H1 (cell line): ENCODE measurements at regions not wholly inside any gene's neighbourhood (a gene's known extent, or its start where the extent isn't known, plus 50 kb on each side); places are given as distances from the start of the nearest gene placed in this dataset.

Experiments
- BACH1 ChIP-seq: IDR thresholded peaks from 2 replicates; pipeline ENCODE4 v1.6.1; 2012; ENCODE audit warnings: low read length, improper control_type of control experiment
- CHD2 ChIP-seq: IDR thresholded peaks from 2 replicates; pipeline ENCODE4 v1.6.1; 2012; ENCODE audit warnings: low read length, improper control_type of control experiment
- HDAC2 ChIP-seq, 2 experiments: fragments of 300-600 bp in 1 of 2; sonication (generic) in 1 of 2; IDR thresholded peaks; 2 replicates each; pipeline ENCODE4 v1.6.1; 2011 to 2012; ENCODE audit warnings: low read depth in 2 of 2, low read length in 2 of 2, mild to moderate bottlenecking in 2 of 2, moderate library complexity in 2 of 2, borderline replicate concordance in 1 of 2, inconsistent platforms in 1 of 2
- JUN ChIP-seq: IDR thresholded peaks from 2 replicates; pipeline ENCODE4 v1.6.1; 2011; ENCODE audit warnings: low read depth, mild to moderate bottlenecking, improper control_type of control experiment, low read length
- JUND ChIP-seq: IDR thresholded peaks from 2 replicates; pipeline ENCODE4 v1.6.1; 2011; ENCODE audit warnings: mild to moderate bottlenecking, improper control_type of control experiment, low read length
- KDM5A ChIP-seq: fragments of 200-600 bp; IDR thresholded peaks from 2 replicates; pipeline ENCODE4 v1.7.1; 2012; ENCODE audit warnings: mild to moderate bottlenecking, low read length, inconsistent platforms, mixed read lengths
- MAFK ChIP-seq: IDR thresholded peaks from 2 replicates; pipeline ENCODE4 v1.6.1; 2012; ENCODE audit warnings: low read depth, mild to moderate bottlenecking, improper control_type of control experiment, low read length
- POLR2AphosphoS5 ChIP-seq: IDR thresholded peaks from 2 replicates; pipeline ENCODE4 v1.6.1; 2011; ENCODE audit warnings: low read depth, low read length
- RFX5 ChIP-seq: IDR thresholded peaks from 2 replicates; pipeline ENCODE4 v1.6.1; 2011; ENCODE audit warnings: low read depth, low read length, improper control_type of control experiment, borderline replicate concordance
- SP1 ChIP-seq: IDR thresholded peaks from 2 replicates; pipeline ENCODE4 v1.6.1; 2011; ENCODE audit warnings: low read depth, low read length
- SP2 ChIP-seq: IDR thresholded peaks from 2 replicates; pipeline ENCODE4 v1.6.1; 2012; ENCODE audit warnings: mild to moderate bottlenecking, low read length, inconsistent platforms
- TF ChIP-seq, protein P1 (sequence below): fragments of 300-600 bp; sonication (generic); IDR thresholded peaks from 2 replicates; pipeline ENCODE4 v1.7.1; 2012; ENCODE audit warnings: low read length, moderate library complexity, mild to moderate bottlenecking, inconsistent platforms; ENCODE audit not compliant: insufficient replicate concordance

DNA sequence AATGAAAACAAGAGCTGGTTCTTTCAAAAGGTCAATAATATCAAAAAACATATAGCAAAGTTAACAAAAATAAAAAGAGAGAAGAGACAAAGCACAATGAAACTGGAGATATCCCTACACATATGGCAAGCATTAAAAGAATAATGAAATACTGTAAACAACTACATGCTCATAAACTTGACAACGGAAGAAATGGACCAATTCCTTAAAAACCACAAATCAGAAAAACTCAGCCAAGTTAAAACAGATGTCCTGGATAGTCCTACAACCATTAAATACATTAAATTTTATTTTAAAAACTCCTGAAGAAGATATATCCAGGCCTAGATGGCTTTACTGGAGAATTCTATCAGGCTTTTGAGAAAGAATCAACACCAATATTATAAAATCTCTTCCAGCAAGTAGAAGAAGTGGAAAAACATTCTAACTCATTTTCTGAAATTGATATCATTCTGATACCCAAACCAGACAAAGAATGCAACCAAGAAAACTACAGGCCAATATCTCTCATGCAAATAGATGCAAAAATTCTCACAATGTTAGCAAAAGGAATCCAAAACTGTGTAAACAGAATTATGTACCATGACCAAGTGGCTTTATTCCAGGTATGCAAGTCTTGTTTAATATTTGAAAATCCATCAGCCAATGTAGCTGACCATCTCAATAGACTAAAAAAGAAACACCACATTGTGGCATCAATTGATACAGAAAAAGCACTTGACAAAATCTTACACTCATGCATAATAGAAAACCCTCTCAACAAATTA is 56.1 kb upstream of the LRRC7 start (continued):
- TF ChIP-seq, protein P1, sequence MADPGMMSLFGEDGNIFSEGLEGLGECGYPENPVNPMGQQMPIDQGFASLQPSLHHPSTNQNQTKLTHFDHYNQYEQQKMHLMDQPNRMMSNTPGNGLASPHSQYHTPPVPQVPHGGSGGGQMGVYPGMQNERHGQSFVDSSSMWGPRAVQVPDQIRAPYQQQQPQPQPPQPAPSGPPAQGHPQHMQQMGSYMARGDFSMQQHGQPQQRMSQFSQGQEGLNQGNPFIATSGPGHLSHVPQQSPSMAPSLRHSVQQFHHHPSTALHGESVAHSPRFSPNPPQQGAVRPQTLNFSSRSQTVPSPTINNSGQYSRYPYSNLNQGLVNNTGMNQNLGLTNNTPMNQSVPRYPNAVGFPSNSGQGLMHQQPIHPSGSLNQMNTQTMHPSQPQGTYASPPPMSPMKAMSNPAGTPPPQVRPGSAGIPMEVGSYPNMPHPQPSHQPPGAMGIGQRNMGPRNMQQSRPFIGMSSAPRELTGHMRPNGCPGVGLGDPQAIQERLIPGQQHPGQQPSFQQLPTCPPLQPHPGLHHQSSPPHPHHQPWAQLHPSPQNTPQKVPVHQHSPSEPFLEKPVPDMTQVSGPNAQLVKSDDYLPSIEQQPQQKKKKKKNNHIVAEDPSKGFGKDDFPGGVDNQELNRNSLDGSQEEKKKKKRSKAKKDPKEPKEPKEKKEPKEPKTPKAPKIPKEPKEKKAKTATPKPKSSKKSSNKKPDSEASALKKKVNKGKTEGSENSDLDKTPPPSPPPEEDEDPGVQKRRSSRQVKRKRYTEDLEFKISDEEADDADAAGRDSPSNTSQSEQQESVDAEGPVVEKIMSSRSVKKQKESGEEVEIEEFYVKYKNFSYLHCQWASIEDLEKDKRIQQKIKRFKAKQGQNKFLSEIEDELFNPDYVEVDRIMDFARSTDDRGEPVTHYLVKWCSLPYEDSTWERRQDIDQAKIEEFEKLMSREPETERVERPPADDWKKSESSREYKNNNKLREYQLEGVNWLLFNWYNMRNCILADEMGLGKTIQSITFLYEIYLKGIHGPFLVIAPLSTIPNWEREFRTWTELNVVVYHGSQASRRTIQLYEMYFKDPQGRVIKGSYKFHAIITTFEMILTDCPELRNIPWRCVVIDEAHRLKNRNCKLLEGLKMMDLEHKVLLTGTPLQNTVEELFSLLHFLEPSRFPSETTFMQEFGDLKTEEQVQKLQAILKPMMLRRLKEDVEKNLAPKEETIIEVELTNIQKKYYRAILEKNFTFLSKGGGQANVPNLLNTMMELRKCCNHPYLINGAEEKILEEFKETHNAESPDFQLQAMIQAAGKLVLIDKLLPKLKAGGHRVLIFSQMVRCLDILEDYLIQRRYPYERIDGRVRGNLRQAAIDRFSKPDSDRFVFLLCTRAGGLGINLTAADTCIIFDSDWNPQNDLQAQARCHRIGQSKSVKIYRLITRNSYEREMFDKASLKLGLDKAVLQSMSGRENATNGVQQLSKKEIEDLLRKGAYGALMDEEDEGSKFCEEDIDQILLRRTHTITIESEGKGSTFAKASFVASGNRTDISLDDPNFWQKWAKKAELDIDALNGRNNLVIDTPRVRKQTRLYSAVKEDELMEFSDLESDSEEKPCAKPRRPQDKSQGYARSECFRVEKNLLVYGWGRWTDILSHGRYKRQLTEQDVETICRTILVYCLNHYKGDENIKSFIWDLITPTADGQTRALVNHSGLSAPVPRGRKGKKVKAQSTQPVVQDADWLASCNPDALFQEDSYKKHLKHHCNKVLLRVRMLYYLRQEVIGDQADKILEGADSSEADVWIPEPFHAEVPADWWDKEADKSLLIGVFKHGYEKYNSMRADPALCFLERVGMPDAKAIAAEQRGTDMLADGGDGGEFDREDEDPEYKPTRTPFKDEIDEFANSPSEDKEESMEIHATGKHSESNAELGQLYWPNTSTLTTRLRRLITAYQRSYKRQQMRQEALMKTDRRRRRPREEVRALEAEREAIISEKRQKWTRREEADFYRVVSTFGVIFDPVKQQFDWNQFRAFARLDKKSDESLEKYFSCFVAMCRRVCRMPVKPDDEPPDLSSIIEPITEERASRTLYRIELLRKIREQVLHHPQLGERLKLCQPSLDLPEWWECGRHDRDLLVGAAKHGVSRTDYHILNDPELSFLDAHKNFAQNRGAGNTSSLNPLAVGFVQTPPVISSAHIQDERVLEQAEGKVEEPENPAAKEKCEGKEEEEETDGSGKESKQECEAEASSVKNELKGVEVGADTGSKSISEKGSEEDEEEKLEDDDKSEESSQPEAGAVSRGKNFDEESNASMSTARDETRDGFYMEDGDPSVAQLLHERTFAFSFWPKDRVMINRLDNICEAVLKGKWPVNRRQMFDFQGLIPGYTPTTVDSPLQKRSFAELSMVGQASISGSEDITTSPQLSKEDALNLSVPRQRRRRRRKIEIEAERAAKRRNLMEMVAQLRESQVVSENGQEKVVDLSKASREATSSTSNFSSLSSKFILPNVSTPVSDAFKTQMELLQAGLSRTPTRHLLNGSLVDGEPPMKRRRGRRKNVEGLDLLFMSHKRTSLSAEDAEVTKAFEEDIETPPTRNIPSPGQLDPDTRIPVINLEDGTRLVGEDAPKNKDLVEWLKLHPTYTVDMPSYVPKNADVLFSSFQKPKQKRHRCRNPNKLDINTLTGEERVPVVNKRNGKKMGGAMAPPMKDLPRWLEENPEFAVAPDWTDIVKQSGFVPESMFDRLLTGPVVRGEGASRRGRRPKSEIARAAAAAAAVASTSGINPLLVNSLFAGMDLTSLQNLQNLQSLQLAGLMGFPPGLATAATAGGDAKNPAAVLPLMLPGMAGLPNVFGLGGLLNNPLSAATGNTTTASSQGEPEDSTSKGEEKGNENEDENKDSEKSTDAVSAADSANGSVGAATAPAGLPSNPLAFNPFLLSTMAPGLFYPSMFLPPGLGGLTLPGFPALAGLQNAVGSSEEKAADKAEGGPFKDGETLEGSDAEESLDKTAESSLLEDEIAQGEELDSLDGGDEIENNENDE = no peak
- TF ChIP-seq JUN = no peak
- no peak for TF ChIP-seq POLR2AphosphoS5
- TF ChIP-seq HDAC2 (IDR thresholded peaks at IDR 0.05; ENCODE audit: borderline replicate concordance in 1 of 2, low read depth in 2 of 2, low read length in 2 of 2) = no peak
- TF ChIP-seq JUND = no peak
- TF ChIP-seq SP2 = no peak
- no peak for TF ChIP-seq MAFK
- no peak for TF ChIP-seq SP1
- TF ChIP-seq CHD2 = no peak
- TF ChIP-seq KDM5A = no peak
- no peak for TF ChIP-seq RFX5
- no peak for TF ChIP-seq BACH1
